Thyroid gland (tissue), 4 donors: ENCODE measurements at regions not wholly inside any gene's neighbourhood (a gene's known extent, or its start where the extent isn't known, plus 50 kb on each side); places are given as distances from the start of the nearest gene placed in this dataset.

Experiments used
- CTCF ChIP-seq, 6 experiments: fragments of 200-600 bp in 3 of 6; fragments of 450-650 bp in 3 of 6; sonication (generic) in 3 of 6; IDR thresholded peaks; one replicate each; pipeline ENCODE4 v1.5.1; 2016 to 2019; ENCODE audit warnings: antibody characterized with exemption in 6 of 6, mild to moderate bottlenecking in 2 of 6, inconsistent platforms in 1 of 6, moderate library complexity in 1 of 6
- POLR2A ChIP-seq, 2 donors: fragments of 450-650 bp; IDR thresholded peaks; one replicate each; pipeline ENCODE4 v1.6.1; 2017; ENCODE audit warnings: antibody characterized with exemption in 2 of 2, mild to moderate bottlenecking in 2 of 2, moderate library complexity in 1 of 2

- no peak for TF ChIP-seq CTCF (IDR thresholded peaks at IDR 0.05)
- TF ChIP-seq POLR2A (IDR thresholded peaks at IDR 0.05): no peak
These were observed 336.4 kb upstream of the BTBD3 start for GRCh38 chr20:11581271-11581670.
